GM19468 (cell line): ENCODE measurements at regions not wholly inside any gene's neighbourhood (a gene's known extent, or its start where the extent isn't known, plus 50 kb on each side); places are given as distances from the start of the nearest gene placed in this dataset.

Experiments used
- ATAC-seq: cut with Tn5 transposase; IDR thresholded peaks from one replicate; pipeline ENCODE4 v1.9.1; 2021; ENCODE audit warnings: mild to moderate bottlenecking, moderate library complexity, moderate number of reproducible peaks; ENCODE audit not compliant: unreplicated experiment; ENCODE audit errors: extremely low read depth

DNA sequence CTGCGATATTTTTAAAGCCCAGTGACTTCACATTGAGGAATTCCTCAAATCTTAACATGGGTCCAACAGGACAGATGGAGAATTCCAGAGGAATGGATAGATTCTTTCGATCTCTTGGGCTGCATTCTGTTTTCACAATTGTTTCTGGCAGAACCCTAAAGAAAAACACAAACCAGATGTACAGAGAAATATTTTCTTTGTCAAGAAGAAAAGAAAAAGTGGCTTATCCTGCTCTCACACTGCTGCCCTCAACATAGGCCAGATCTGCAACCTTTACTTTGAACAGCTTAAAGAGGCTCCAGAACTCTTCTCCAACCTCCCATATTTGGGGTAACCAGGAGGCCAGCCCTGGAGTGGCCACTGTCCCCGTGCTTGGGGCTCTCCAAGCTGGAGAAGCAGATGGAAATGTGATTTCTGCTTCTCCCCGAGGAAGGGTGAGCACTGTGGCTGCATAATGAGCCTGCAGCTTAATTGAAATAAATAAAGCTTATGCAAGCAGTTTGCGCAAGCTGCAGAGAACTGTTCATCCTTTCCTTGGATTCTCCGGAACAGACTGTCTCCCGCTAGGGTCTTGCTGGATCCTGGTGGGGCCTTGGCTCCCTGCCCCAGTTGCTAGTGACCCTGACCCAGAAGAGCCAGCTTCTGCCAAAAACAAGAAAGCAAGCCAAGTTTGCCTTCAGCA lies 453.2 kb upstream of the PROK2 start:
- no peak for ATAC-seq

DNA sequence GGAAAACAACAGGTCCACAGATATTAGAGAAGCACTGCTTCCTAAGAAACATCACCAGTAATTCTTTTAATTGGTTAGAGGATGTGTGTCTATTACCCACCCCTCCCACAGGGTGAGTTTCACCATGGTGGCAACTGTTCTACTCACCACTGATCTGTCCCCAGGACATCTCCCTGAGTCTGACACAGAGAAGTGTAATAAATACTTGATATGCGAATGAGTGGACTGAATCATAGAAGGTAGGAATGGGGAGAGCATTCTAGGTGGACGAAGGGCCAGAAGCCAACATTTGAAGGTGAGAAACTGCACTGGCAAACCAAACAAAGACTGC lies 452.7 kb upstream of the PROK2 start:
- ATAC-seq = no peak

DNA sequence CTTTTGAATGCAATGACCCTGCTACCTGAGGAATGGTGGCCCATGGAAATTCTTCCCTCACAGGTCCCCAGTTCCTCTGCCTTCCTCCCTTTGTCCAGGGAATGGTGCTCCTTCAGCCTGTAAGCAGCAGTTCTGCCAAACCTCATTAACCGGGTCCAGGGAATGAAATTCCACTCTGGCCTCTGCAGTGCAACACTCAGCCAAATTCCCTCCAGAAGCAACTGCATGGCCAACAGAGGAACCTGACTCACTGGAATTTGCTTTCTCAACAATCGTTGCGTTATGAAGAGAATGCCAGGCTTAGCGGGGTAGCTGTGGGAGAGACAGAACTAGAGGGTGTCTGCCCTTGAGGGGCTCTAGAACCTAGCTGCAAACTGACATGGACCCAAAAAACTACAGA lies 449.4 kb upstream of the PROK2 start:
- no peak for ATAC-seq

DNA sequence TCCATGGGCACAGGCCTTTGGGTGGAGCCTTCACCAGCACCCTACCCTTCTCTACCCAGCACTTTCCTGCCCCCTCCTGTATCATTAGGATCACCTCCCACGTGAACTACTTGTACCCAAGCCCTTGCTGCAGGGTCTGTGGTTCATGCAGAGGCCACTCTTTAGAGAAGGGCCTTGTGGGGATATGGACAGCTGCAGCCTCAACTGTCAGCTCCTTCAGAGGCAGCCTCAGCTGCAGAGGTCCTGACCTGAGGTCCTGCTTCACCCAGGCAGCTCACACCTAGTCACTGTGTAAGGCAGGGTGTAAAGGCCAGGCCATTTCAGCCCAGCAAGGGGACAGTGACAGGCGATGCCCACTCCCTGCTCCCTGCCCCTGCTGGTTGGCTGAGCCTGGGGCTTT lies 448.6 kb upstream of the PROK2 start:
- ATAC-seq = no peak

DNA sequence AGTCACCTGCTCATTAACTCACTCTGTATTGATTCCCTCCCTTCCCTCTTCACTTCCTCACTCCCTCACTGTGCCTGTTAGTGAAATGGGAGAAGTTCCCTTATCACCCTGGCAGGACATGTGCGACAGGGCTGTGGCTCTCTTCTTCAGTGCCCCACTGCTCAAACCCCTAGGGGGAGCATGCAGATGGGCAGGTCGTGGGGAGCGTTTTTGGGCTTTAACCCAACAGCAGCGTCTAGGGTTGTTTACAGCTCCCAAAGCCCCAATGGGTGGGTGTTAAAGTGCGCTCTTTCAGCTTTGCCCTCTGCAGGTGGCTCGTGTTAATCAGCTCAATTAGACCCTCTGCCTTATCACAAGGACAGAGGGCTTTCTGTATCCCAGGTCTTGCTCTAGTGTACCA lies 447.8 kb upstream of the PROK2 start:
- ATAC-seq = no peak

DNA sequence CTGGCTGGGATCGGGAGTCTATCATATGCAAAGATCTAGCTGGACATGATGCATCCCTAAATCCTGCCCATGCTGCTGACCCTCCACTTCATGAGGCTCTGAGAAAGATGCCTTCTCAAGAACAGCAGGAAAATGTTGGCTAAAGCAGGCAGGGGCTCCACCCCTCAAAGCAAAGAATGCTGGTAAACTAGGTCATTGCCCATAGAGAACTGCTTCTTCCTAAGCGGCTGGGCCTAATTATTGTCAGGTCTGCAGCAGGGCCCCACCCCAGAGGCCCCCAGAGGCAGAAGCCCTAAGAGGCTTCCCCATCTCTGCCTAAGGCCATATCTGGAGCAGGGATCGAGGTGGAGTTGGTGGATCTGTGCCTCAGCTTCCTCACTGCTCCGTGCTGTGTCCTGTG lies 447.4 kb upstream of the PROK2 start:
- ATAC-seq = no peak

DNA sequence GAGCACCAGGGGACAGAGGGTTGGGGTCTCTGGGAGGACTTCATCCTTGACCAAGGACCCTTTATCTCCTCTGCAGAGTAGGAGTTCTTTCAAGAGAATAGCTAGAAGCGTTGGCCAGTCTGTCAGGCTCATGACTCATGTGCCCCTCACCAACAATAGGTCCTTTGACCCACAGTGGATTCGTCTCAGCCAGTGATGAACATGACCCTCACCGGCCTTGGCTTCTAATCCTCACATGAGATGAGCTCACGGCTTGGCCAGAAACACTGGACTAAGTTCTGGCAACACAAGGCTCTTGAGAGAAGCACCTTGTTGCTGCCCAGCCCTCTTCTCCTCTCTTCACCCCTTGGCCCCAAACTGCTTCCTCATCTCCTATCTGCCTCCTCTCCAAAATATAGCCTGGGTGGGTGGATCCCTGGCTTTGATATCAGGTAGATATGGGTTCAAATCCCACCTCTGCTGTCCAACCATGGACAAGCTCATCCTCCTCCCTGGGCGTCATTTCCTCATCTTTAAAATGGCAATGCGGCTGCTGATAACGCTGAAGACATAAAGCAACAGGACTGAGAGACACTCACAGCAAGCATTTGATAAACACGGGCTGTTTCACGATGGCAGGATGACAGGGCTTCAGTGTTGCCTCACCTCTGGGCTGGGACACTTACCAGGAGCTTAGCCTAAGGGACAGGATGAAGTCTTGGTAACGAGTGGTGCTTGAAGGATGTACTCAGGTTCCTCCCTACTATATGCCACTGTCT lies 446.7 kb upstream of the PROK2 start:
- no peak for ATAC-seq

DNA sequence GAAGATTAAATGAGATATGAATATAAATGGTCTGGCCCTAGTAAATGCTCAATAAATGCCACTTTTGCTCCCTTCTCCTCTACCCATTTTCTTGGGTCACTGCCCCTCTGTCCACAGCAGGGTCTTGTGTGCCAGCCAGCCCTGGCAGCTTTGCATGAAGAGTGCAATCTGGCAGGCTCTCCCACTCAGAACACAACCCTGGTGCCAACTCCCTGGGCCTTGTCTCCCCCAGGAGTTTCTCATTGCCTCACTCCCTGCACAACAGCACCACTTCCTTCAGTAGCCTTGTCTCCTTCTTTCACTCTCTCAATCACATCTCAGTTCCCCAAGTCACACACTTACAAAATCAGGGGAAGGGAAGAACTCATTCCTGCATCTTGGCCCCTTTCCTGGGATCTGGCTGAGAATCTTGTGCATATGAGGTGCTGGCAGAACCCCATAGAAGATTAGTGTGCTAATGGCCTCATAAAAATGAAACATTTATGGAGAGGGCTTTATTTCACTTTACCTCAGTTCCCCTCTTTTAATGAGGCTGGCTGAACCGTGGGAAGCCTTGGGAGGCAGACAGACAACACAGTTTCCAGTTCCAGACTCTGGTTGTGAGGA lies 445.9 kb upstream of the PROK2 start:
- ATAC-seq = no peak

DNA sequence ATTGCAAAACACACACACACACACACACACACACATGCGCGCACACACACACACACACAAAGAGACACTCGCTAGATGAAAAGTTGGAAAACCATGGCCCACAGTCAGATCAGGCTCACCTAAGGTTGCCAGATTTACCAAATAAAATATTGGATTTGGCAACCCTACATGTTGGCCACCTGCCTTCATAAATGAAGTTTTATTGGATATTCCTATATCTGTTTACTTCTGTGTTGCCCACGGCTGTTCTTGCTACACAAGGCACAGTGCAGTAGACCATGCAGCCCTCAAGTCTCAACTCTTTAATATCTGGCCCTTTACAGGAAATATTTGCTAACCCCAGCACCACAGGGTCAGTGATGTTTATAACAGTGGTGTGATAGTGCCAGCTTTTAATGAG lies 445.0 kb upstream of the PROK2 start:
- ATAC-seq = no peak

DNA sequence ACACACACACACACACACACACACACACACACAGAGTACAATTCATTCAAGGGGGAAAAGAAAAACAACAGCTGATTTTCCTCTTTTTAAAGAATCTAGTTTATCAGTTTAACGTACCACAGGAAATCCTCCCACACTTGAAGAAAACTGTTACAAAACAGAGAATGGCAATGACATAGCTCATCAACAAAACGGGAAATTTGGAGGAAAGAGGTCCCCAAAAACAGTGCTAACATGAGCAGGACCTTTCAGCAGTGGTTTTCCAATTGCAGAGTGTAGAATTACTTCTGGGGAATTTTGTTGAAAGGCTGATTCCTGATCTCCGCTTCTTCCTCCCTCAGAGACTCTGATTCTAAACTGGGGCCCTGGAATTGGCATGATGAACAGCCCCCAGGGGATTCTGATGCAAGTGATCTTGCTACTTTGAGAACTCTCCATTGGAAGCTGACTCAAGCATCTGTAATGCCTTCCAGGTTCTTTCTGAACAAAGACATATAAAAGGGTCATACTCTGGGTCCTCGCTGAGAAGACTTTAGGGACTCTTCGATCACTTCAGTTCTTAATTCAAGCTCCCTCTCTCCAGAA lies 442.6 kb upstream of the PROK2 start:
- ATAC-seq = no peak

DNA sequence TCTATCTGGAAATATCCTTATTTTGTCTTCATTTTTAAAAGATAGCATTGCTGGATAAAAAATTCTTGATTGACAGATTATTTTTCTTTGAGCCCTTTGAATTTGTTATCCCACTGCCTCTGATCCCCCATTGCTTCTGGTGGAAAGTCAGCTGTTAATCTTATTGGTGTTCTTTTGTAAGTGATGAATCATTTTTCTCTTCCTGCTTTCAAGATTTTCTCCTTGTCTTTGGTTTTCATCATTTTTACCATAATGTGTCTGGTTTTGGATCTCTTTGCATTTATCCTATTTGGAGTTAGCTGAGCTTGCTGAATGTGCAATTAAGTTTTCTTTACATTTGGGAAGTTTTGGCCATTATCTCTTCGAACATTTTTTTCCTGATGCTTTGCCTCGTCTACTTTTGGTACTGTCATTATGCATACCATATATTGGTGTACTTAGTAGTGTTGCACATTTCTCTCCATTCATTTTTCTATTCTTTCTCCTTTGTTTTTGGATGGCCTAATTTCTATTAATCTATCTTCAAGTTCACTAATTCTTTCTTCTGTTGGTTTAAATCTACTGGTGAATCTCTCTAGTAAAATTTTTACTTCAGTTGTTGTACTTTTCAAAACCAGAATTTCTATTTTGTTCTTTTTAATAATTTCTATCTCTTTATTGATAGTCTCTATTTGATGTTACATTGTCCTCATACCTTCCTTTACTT lies 440.0 kb upstream of the PROK2 start:
- ATAC-seq = no peak

DNA sequence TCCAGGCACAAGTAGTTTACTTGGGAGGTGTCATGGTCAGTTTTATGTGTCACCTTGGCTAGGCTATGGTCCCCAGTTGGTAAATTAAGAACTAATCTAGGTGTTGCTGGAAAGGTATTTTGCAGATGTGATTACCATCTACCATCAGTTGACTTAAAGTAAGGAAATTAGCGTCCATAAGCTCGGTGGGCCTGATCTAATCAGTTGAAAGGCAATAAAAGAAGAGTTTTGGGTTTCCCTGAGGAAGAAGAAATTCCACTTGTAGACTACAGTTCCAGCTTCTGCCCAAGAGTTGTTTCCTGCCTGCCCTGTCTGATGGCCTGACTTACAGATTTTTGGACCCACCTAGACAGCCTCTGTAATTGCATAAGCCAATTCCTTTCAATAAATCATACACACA lies 438.7 kb upstream of the PROK2 start:
- ATAC-seq = no peak

DNA sequence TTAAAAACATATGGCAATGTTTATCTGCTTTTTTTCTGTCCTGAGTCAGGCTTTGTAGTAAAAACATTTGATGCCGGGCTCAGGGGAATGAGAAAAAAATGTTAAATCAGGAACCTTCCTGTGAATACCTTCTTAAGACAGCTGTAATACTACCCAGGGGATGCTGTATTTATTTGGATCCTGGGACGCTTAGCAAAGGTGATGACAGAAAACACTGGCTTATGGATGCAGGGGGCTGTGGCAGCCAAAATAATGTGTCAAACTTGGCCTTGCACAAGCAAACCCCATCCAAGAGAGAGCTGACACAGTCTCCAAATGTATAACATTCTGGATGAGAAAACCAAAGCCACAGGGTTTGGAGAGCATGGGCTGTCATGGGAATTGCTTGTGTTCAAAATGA lies 438.2 kb upstream of the PROK2 start:
- ATAC-seq = no peak

DNA sequence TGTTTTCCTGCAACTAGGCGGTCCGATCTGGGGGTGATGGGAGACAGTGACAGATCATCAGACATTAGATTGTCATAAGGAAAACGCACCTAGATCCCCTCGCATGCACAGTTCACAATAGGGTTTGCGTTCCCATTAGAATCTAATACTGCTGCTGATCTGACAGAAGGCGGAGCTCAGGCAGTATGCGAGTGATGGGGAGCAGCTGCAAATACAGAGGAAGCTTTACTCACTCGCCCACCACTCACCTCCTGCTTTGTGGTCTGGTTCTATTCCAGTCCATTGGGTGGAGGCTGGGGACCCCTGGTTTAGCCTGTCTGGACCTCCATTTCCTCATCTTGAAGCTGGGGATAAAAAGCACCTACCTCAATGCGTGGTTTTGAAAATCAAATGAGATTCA lies 437.5 kb upstream of the PROK2 start:
- ATAC-seq = no peak

DNA sequence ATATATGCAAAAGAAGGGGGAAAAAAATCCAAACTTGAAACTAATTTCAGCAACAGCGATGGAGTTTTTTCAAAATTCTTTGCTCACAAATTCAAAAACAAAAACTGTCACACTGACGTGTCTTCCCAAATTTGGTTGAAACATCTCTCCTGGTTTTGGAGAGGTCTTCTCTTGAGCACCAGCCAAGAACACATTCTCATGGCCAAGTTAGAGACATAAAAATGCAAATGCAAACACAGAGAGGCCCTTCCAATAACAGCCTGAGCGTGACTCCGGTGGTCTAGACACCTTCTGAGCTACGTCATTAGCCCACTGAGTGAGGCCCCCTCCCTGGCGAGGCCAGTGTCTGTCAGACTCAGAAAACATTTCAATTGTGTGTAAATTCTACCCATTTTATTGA lies 436.0 kb upstream of the PROK2 start:
- no peak for ATAC-seq

DNA sequence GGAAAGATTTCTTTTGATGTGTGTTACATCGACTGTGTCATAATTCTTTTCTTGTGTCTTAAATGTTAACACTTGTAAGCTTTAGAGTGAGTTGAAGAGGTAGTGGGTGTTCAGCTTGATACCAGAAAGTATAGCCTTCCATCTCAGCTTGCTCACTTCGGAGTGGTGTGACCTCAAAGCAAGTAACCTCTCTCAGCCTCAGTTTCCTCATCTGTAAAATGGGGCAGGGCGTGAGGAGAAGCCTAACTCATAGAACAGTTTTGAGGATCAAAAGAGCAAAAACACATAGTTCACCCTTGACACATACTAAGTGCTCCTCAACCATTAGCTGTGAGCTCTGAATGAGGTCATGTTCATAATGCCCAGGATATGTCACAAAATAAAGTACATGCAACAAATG lies 434.8 kb upstream of the PROK2 start:
- no peak for ATAC-seq

DNA sequence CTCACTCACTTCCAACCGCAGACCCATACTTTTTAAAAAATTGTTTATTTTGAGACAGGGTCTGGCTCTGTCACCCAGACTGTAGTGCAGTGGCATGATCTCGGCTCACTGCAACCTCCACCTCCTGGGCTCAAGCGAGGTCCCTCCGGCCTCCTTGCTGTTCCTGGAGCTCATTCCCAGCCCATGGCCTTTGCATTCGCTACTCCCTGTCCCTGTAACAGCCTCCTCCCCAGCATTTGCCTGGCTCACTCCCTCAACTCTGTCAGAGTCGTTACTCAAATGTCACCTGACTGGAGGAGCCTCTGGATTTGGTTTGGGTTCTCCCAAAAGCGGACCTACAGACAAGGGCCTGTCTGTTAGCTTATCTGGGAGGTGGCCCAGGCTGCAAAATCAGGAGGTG lies 432.6 kb upstream of the PROK2 start:
- ATAC-seq = no peak

DNA sequence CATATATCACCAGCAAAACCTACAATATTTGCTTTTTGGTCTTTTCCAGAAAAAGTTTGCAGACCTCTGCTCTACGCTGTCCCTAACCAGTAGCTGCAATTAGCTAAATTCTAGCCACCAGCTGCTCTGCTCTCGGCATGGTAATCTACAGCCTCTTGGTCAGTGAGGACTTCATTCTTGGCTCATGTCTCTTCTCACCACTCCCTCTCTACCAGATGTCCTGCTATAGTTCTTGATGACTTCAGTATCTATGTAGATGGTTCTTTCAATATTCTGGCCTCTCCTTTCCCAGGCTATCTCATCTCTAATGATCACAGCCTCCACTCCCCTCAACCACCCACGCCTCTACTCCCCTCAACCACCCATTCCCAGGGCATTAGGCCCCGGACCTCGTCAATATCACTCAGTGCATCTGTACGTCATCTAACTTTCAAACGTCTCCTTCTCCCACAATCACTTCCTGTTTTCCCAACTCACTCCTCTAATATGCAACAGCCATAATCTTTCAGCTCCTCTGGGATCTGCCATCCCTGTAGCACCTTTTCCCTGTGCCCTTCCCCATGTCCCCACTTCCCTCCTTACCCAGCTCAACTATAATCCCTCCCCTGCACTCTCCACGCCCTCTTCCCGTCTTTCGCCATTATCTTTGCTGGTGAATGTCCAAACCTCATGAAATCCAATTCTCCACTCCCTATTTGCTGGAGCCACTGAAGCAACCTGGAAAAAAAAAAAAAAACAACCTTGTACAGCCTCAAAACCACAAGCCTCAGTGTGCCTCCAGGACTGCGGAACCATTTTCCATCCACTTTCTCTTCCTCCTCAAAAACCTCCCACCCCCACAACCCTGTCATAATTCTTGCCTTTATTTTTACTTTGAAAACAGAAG lies 429.4 kb upstream of the PROK2 start:
- no peak for ATAC-seq

DNA sequence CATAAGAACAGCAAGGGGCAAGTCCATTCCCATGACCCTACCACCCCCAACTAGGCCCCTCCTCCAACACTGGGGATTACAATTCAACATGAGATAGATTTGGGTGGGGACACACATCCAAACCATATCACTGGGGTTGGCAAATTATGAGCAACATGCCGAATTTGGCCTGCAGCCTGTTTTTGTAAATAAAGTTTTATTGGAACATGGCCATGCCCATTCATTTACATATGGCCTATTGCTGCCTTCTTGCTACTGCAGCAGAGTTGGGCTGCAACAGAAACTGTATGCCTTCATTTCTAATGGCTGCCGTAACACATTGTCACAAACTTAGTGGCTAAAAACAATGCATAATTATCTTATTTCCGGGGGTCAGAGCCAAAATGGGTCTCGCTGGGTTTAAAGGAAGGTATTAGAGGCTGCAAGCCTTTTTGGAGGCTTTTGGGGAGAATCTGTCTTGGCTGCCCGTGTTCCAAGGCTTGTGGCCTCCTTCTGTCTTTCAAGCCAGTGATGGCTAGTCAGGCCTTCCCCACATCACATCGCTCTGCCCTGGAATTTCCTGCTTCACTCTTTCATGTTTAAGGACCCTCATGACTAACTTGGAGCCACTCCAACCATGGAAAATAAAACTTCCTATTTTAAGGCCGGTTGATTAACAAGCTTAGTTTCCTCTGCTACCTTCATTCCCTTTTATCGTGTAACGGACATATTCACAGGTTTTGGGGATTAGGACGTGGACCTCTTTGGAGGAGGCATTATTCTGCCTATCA lies 428.5 kb upstream of the PROK2 start:
- ATAC-seq = no peak
